ENCODE measurements at regions not wholly inside any gene's neighbourhood (a gene's known extent, or its start where the extent isn't known, plus 50 kb on each side); places are given as distances from the start of the nearest gene placed in this dataset.

DNA sequence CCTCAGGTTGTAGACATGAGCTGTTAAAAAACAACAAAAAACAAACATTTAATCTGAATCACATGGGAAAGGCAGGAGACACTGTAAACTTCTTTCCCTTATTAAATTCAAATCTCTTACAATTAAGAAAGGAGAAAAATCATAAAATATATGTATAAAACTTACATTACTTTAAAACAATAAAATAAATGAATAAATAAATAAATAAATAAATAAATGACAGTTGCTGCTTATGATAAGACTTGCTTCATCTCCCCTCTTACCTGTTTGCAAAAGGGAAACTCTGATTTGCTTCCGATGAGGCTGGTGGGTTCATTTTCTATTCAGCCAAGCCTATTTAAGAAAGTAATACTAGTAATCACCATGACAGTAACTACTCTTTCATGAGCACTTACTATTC is 353.4 kb upstream of the TBL1XR1 start:
- DNase-seq, result no peak

DNA sequence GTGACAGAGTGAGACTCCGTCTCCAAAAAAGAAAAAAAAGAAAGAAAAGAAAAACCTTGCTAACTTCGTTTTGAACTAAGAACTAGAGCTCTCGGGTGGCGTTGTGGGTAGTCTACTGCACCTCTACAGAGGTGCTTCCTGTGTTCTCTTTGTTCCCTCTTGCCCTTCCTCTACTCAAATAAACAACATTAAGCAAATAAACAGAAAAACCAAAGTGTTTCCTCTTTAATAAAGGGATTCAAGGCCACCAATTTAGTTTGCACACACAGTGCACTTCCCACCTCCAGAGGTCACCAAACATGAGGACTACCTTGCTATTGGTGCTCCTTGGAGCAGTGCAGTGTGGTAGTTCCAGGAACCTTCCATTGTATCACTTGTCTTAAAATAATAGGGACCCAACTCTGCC is 354.2 kb upstream of the TBL1XR1 start:
- DNase-seq, result no peak

DNA sequence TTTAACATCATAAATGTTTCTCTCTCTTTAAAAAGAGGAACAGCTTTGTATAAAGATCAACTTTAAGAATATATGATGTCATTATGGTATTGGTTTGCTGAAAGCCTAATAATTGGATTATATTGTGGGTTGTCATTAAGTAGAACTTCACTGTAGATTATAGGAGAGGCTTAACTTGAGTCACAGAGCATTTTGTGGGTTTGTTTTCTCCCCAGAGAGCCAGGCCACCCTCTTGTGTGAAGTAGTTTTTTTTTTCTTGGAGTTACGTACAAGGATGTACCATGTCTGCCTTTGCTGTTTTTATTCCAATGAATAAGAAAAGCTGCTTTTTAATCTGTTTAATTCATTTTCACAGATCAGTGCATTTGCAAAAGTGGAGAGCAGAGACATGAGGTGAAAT is 354.8 kb upstream of the TBL1XR1 start:
- DNase-seq, result no peak

GRCh38 chr3:177553012-177553411 is 355.7 kb upstream of the TBL1XR1 start:
- DNase-seq, result no peak

DNA sequence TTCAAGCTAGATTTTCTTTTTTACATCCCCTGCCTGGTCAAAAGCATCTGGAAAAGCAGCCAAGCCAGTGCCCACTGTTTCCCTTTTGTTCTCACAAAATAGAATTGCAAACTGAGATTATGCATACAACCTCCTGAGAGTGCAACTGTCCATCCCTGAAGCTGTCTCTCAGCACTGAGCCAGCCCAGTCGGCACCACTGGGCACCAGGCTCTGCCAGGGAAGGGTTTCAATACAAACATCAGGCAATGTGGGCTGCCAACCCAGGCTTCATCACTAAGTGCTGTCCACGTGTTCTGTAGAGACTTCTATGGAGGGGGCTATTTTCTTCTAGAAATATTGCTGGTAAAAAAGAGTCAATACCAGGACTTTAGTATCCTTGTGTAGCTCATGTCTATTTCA is 356.3 kb upstream of the TBL1XR1 start:
- no peak for DNase-seq

GRCh38 chr3:177554895-177555759 is 357.8 kb upstream of the TBL1XR1 start:
- DNase-seq, result no peak

- DNase-seq, result no peak
Observed at GRCh38 chr3:177557548-177557947, 360.3 kb upstream of the TBL1XR1 start.

GRCh38 chr3:177561365-177561764 is 364.1 kb upstream of the TBL1XR1 start:
- no peak for DNase-seq

DNA sequence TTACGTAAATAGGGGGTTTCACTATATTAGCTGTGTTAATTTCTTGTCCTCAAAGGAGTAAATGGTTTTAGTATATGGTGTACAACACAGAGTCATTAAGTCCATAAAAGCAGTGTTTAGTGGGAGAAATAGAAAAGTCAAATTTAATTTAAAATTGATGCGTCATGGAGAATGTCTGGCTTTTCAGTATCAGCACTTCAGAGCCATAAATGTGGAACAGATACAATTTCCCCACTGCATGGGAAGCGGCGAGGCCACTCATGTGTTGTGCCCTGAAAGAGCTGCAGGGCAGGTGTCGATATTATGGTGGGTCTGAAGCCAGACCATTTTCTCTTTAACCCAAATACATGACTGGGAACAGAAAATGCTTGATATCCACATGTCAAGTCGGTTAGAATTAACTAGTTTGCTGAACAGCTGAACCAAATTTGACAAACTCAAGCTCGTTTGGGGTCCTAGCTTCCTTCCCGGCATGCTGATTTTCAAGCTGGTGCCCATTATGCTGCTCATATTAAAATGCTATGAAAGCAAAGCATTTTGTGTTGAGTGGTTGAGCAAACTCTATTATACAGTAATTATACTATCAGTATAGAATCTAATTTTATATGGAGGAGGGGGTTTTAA is 364.6 kb upstream of the TBL1XR1 start:
- no peak for DNase-seq

GRCh38 chr3:177563243-177563780 is 366.0 kb upstream of the TBL1XR1 start:
- no peak for DNase-seq

DNA sequence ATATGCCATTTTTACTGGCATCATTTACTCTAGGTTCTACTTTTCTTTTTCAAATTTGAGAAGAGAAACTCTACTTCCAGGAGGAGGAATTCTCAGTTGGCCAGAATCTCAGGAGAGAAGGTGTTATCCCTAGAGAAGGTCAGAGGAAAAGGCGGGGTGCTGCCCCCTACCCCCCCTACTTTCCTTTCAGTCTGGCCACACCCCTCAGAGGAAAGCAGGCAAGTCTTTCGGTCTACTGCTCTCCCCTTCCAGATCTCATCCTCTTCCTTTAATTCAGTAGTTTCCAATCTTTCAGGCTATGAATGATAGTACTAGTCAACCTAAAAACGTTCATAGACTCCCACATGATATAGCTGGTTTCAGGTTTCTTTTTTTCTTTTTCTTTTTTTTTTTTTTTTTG is 366.5 kb upstream of the TBL1XR1 start:
- DNase-seq, result no peak

GRCh38 chr3:177565981-177566380 is 368.7 kb upstream of the TBL1XR1 start:
- no peak for DNase-seq

DNA sequence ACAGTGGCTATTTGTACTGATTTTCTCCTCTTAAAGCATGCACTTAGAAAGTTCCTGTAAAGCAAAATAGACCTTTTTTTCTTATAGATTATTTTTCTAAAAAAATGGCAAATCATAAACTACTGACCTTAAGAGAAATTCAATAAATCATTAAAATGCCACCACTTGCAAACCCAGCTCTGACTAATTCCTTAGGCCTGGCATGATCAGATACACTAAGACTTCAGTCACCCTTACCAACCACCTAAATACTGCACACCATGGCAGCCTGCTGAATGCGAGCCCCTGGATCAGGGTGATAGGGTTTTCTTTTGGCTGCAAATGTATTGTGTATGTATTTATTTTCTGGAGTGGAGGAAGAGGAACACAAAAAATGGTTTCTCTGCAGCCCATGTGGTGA is 370.6 kb upstream of the TBL1XR1 start:
- DNase-seq, result no peak

- DNase-seq, result no peak
Observed at GRCh38 chr3:177569193-177569592, 371.9 kb upstream of the TBL1XR1 start.

DNA sequence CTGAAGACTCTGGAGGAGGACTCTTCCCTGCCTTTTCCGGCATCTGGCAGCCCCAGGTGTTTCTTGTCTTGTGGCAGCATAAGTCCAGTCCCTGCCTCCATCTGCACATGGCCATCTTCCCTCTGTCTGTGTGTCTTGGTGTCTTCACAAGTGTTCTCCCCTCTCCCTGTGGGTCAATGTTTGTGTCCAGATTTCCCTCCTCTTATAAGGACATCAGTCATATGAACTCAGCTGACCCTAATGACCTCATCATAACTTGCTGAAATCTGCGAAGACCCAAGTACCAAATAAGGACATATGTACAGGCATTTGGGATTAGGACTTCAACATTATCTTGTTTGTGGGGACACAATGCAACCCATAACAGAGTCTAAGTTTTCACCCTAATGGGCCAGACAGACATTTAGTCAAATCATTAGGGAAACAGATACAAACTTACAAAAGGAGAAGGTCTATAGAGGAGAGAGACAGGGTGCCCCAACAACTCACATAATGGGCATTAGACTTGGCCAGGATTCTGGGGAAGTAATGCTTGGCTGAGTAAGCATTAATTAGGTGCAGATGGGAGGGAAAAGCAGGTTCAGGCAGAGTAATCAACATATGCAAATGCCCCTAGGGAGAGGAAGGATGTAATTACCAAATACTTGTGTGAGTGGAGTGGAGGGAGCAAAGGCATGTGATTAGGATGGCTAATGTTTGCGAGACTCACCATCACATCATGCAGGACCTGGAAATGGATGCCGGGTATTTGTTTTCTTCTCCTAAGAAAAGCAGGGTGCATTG is 372.8 kb upstream of the TBL1XR1 start:
- DNase-seq, result no peak

- DNase-seq, result no peak
Observed at GRCh38 chr3:177571271-177571943, 374.1 kb upstream of the TBL1XR1 start.

DNA sequence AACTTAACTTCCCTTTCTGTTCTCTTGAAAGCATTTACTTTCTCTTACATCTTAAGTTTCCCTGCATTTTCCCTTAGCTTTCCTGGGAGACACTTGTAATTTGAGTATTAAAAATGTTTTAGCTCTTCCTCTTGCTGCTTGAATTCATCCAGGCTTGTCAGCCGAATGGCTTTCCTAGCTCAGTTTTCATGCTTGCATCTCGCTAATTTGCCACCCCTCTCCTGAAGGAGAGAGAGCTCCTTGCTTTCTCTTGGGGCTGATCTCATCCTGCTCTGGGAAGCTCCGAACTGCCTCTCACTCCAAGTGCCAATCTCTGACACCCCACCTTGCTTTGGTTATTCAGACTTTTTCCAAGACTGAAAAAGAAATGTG is 374.6 kb upstream of the TBL1XR1 start:
- DNase-seq, result no peak

DNA sequence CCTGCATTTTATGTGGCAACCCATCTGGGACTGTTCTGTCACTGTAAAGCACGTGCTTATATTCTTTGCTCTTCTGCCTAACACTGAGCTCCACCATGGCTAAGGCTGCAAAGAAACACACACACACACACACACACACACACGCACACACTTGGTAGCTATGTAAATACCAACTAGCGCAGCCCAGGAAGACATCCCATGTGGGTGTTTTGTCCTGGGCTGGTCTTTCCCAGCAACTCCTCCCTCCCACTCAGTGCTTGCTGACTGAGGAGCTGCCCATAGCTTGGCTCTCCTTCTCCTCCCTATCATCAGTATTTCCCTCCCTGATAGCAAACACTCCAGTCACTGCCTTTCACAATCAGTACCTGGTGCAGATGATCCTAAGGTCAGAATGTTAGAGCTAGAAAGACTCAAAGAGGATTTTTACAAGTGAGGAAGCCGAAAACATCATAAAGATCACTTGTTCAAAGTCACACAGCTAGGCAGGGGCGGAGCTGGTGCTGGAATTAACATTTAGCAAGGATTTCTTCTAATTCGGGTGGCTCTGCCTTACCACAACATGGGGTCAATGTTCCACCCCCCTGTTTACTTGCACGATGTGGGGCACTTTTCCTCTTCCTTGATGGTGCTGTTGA is 377.1 kb upstream of the TBL1XR1 start:
- no peak for DNase-seq

DNA sequence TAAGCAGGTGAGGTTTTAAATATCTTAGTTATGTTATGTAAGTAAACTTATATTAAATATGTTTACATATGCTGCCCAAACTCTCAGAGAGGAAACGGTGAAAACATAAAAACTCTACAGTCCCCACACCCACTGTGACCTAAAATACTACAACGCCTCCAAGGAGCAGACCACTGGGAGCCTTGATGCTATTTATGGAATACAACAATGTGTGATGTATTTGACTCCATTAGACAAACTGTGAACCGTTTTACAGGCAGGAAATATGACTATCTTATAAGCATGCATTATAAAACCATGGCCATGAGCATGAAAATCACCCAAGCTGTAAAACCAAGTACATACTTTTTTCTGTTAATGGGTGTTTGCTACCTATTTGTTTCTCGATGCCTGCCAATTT is 379.5 kb upstream of the TBL1XR1 start:
- no peak for DNase-seq

DNA sequence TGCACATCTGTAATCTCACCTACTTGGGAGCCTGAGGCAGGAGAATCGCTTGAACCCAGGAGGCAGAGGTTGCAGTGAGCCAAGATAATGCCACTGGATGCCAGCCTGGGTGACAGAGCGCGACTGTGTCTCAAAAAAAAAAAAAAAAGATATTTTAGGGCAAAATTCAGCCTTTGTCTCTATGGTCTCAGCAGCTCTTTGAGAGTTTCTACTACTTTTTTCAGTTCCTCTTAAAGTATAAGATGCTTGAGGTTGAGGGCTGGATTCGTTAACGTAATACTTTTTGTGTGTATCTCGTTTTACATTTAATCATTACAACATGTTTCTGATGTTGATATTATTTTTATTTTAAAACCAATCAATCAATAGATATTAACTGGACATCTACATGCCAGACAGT is 381.2 kb upstream of the TBL1XR1 start:
- DNase-seq, result no peak

GRCh38 chr3:177579419-177579818 is 382.1 kb upstream of the TBL1XR1 start:
- DNase-seq, result no peak

GRCh38 chr3:177580437-177580836 is 383.2 kb upstream of the TBL1XR1 start:
- no peak for DNase-seq

- DNase-seq, result no peak
Observed at GRCh38 chr3:177585271-177585670, 388.0 kb upstream of the TBL1XR1 start.
